NB4 (cell line): ENCODE measurements at regions not wholly inside any gene's neighbourhood (a gene's known extent, or its start where the extent isn't known, plus 50 kb on each side); places are given as distances from the start of the nearest gene placed in this dataset.

Source experiments
- CTCF ChIP-seq: IDR thresholded peaks from one replicate; pipeline ENCODE4 v1.5.1; 2012; ENCODE audit warnings: low read depth, low read length
- MAX ChIP-seq: IDR thresholded peaks from 2 replicates; pipeline ENCODE4 v1.6.1; 2011; ENCODE audit warnings: low read depth, low read length
- MYC ChIP-seq: IDR thresholded peaks from 2 replicates; pipeline ENCODE4 v1.6.1; 2011; ENCODE audit warnings: low read depth, low read length
- POLR2A ChIP-seq: IDR thresholded peaks from 2 replicates; pipeline ENCODE4 v1.6.1; 2011; ENCODE audit warnings: mild to moderate bottlenecking; ENCODE audit not compliant: insufficient read length; ENCODE audit errors: extremely low read depth

GRCh38 chr9:91122755-91123154, 239.0 kb downstream of the AUH start:
- TF ChIP-seq POLR2A (no peak), MAX (no peak), CTCF (no peak), MYC (no peak)
